ENCODE measurements at regions not wholly inside any gene's neighbourhood (a gene's known extent, or its start where the extent isn't known, plus 50 kb on each side); places are given as distances from the start of the nearest gene placed in this dataset.

DNA sequence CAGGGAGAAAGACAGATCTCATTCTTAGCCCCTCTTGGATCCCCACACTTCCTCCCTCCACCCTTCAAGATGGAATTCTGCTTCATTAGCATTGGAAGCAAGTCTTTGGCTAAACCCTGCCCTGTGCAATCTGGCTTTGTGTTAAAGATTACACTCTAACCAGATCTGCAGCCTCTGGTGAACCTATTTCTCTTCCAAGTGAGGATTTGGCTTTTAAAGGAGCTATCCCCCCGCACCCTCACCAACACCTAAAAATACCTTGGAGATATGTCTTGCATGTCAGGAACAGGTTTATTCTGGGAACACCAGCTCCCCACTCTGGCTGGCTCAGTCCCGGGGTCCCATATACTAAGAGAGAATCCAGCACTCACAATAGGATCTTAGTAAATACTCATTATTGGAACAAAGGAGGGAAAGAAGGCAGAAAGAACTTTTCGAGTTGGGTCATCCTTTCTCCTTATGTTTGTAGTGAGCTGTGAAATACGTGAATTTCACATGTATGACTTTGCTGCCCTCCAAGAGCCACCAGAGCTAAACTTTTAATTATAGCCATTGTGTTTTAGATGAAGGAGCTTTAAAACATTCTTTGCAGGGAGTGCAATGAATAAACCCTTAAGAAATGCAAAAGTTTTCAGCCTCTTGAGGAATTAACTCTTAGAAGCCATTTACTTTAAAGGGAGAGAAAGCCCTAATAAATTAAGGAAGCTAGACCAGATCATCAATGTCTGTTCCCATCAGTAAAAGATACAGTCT, 53.7 kb upstream of the HRH2 start (continued):
- TF ChIP-seq YY1 (IDR thresholded peaks at IDR 0.05; ENCODE audit: extremely low read depth, insufficient replicate concordance, low read depth, low read length): no peak

DNA sequence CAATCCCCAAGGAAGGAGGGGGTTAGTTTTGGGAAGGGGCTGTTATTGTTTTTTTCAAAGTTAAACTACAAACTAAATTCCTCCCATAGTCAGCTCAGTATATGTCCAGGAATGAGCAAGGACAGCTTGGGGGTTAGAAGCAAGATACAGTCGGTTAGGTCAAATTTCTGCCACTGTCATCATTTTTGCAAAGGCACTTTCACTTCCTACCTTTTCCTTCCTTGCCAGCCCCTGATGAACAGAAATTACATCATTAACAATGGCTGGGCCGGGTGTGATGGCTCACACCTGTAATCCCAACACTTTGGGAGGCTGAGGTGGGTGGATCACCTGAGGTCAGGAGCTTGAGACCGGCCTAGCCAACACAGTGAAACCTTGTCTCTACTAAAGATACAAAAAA, 51.5 kb upstream of the HRH2 start:
- TF ChIP-seq FOSL1 (IDR thresholded peaks at IDR 0.05; ENCODE audit: low read depth): no peak
- TF ChIP-seq, protein P1, sequence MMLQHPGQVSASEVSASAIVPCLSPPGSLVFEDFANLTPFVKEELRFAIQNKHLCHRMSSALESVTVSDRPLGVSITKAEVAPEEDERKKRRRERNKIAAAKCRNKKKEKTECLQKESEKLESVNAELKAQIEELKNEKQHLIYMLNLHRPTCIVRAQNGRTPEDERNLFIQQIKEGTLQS (IDR thresholded peaks at IDR 0.05): no peak
- Histone ChIP-seq H3K79me2 (ENCODE audit: insufficient read depth, low read length) (no peaks in the 10 kb centered on the region), H4K20me1 (ENCODE audit: insufficient read depth) (no peaks in the 10 kb centered on the region), H3K4me3 (replicated peaks in 1 of 2; ENCODE audit: low read depth in 1 of 2, low read length in 2 of 2) (no peak overlapping the region), H3K4me1 (ENCODE audit: control insufficient read depth in 1 of 2, insufficient read depth in 2 of 2, low read length in 2 of 2) (no peaks in the 10 kb centered on the region), H3K9me3 (ENCODE audit: control insufficient read depth in 1 of 2, insufficient read depth in 1 of 2, low read depth in 1 of 2, low read length in 2 of 2) (no peaks in the 10 kb centered on the region), H3K4me2 (ENCODE audit: low read length) (no peak overlapping the region), H2AFZ (ENCODE audit: low read depth, low read length, poor library complexity, severe bottlenecking) (no peak overlapping the region), H3K9ac (ENCODE audit: low read length) (no peak overlapping the region), H3K36me3 (ENCODE audit: control insufficient read depth in 1 of 2, insufficient read depth in 2 of 2, low read length in 2 of 2) (no peaks in the 10 kb centered on the region), H3K27ac (ENCODE audit: low read depth, low read length) (no peak overlapping the region), H3K9me2 (ENCODE audit: insufficient read depth) (no peaks in the 10 kb centered on the region), H3K27me3 (ENCODE audit: insufficient read depth, low read length) (no peaks in the 10 kb centered on the region)
- ChIA-PET POLR2A (interaction anchor here (0.6 kb wide), 1 partner anchor 11 kb away, joined by 3 read pairs; no protein-coding TSS in a partner anchor), CTCF (no interaction called here), RAD21 (ENCODE audit: low non-redundant PET in 1 of 2, low total read pairs in 2 of 2, uncharacterized antibody in 2 of 2, unreplicated experiment in 2 of 2) (no interaction called here)
- ATAC-seq (no peak), DNase-seq (ENCODE audit: low read depth, low spot score) (no peak)
- no TSS peak for BruUV-seq (replicated peaks)
- intact Hi-C loops (cut with micrococcal nuclease): no loop called here

All from HCT116 (cell line).